Loucy (cell line): ENCODE measurements at regions not wholly inside any gene's neighbourhood (a gene's known extent, or its start where the extent isn't known, plus 50 kb on each side); places are given as distances from the start of the nearest gene placed in this dataset.

Source experiments
- H2AFZ ChIP-seq: fragments of 200-600 bp; sonication (generic); 2 replicates; pipeline ENCODE4 v1.6.0; 2016; ENCODE audit warnings: antibody characterized with exemption, mild to moderate bottlenecking, low read length, moderate library complexity
- H3F3A ChIP-seq: fragments of 200-600 bp; 2 replicates; pipeline ENCODE4 v1.6.0; 2016; ENCODE audit warnings: antibody characterized with exemption, low read depth, mild to moderate bottlenecking
- H3K27me3 ChIP-seq: fragments of 200-600 bp; sonication (generic); 2 replicates; pipeline ENCODE4 v1.6.1; 2014; ENCODE audit warnings: low read length, mild to moderate bottlenecking; ENCODE audit not compliant: insufficient read depth, poor library complexity, severe bottlenecking
- H3K36me3 ChIP-seq: fragments of 200-600 bp; sonication (generic); 2 replicates; pipeline ENCODE4 v1.6.1; 2016; ENCODE audit warnings: low read length; ENCODE audit not compliant: insufficient read depth
- H3K4me1 ChIP-seq: fragments of 200-600 bp; sonication (generic); 2 replicates; pipeline ENCODE4 v1.5.1; 2014; ENCODE audit warnings: low read length, mild to moderate bottlenecking; ENCODE audit not compliant: insufficient read depth, poor library complexity, severe bottlenecking
- H3K4me2 ChIP-seq: fragments of 200-600 bp; sonication (generic); 2 replicates; pipeline ENCODE4 v1.6.0; 2014; ENCODE audit warnings: antibody characterized with exemption, low read length, low read depth, mild to moderate bottlenecking; ENCODE audit not compliant: poor library complexity, severe bottlenecking
- H3K4me3 ChIP-seq: fragments of 200-600 bp; sonication (generic); 2 replicates; pipeline ENCODE4 v1.5.1; 2014; ENCODE audit warnings: low read length, mild to moderate bottlenecking, mixed read lengths; ENCODE audit not compliant: poor library complexity, severe bottlenecking
- H3K79me2 ChIP-seq: fragments of 200-600 bp; sonication (generic); 2 replicates; pipeline ENCODE4 v1.6.1; 2014; ENCODE audit warnings: low read length; ENCODE audit not compliant: insufficient read depth
- H3K9ac ChIP-seq: fragments of 200-600 bp; sonication (generic); 2 replicates; pipeline ENCODE4 v1.6.0; 2014; ENCODE audit warnings: mild to moderate bottlenecking, low read depth, low read length, moderate library complexity; ENCODE audit not compliant: poor library complexity, severe bottlenecking
- H3K9me2 ChIP-seq: fragments of 200-600 bp; sonication (generic); replicated peaks from 2 replicates; pipeline ENCODE4 v1.6.1; 2016; ENCODE audit warnings: low read depth, low read length, mixed read lengths
- H3K9me3 ChIP-seq: fragments of 200-600 bp; sonication (generic); 2 replicates; pipeline ENCODE4 v1.6.1; 2014; ENCODE audit warnings: mild to moderate bottlenecking, antibody characterized with exemption, low read length, low read depth; ENCODE audit not compliant: insufficient read depth
- H4K20me1 ChIP-seq: fragments of 200-600 bp; sonication (generic); 2 replicates; pipeline ENCODE4 v1.6.0; 2014; ENCODE audit warnings: antibody characterized with exemption, low read length, mild to moderate bottlenecking; ENCODE audit not compliant: insufficient read depth, poor library complexity, severe bottlenecking
- EZH2phosphoT487 ChIP-seq: fragments of 200-600 bp; IDR thresholded peaks from 2 replicates; pipeline ENCODE4 v1.6.1; 2018; ENCODE audit warnings: antibody characterized with exemption, mild to moderate bottlenecking, moderate library complexity, borderline replicate concordance
- TF ChIP-seq, protein P1 (sequence below): fragments of 200-600 bp; sonication (generic); conservative IDR thresholded peaks from 2 replicates; pipeline ENCODE4 v1.5.1; 2014; ENCODE audit warnings: mild to moderate bottlenecking, antibody characterized with exemption, low read length

GRCh38 chr1:187442603-187443002 is 613.9 kb downstream of the PLA2G4A start:
- Histone ChIP-seq H3K79me2 (no peaks in the 10 kb centered on the region), H3K9me2 (no peaks in the 10 kb centered on the region), H3F3A (no peaks in the 10 kb centered on the region), H4K20me1 (no peaks in the 10 kb centered on the region), H3K36me3 (no peaks in the 10 kb centered on the region), H3K9me3 (no peaks in the 10 kb centered on the region), H3K27me3 (no peaks in the 10 kb centered on the region), H3K4me1 (no peaks in the 10 kb centered on the region), H3K4me2 (no peak overlapping the region), H2AFZ (no peak overlapping the region), H3K4me3 (no peak overlapping the region), H3K9ac (no peak overlapping the region)
- TF ChIP-seq EZH2phosphoT487, result no peak
- TF ChIP-seq, protein P1, sequence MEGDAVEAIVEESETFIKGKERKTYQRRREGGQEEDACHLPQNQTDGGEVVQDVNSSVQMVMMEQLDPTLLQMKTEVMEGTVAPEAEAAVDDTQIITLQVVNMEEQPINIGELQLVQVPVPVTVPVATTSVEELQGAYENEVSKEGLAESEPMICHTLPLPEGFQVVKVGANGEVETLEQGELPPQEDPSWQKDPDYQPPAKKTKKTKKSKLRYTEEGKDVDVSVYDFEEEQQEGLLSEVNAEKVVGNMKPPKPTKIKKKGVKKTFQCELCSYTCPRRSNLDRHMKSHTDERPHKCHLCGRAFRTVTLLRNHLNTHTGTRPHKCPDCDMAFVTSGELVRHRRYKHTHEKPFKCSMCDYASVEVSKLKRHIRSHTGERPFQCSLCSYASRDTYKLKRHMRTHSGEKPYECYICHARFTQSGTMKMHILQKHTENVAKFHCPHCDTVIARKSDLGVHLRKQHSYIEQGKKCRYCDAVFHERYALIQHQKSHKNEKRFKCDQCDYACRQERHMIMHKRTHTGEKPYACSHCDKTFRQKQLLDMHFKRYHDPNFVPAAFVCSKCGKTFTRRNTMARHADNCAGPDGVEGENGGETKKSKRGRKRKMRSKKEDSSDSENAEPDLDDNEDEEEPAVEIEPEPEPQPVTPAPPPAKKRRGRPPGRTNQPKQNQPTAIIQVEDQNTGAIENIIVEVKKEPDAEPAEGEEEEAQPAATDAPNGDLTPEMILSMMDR, result no peak

DNA sequence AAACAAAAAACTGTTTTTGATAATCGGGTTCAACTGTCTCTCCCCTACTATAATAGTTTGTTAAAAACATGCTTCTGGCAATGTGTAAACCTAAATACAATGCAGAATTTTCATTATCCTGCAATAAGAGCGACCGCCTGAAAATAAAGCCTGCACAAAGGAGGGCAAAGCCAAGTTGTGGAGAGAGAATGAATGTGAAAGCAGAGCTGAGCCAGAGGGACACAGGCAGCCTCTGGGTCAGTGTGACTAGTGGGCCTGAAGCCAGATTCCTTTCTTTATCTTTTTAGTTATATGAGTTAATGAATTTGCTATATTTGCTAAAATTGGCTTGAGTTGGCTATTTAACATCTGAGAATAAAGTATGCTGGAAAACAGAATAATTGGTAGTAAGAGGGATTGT is 615.2 kb downstream of the PLA2G4A start:
- Histone ChIP-seq H4K20me1 (no peaks in the 10 kb centered on the region), H3F3A (no peaks in the 10 kb centered on the region), H3K27me3 (no peaks in the 10 kb centered on the region), H3K4me1 (no peaks in the 10 kb centered on the region), H3K36me3 (no peaks in the 10 kb centered on the region), H2AFZ (no peak overlapping the region), H3K9me3 (no peaks in the 10 kb centered on the region), H3K79me2 (no peaks in the 10 kb centered on the region), H3K4me3 (no peak overlapping the region), H3K9ac (no peak overlapping the region), H3K9me2 (no peaks in the 10 kb centered on the region), H3K4me2 (no peak overlapping the region)
- TF ChIP-seq EZH2phosphoT487, result no peak
- TF ChIP-seq, protein P1, result no peak

GRCh38 chr1:187445066-187445465 is 616.3 kb downstream of the PLA2G4A start:
- Histone ChIP-seq H3K4me2 (no peak overlapping the region), H3K36me3 (no peaks in the 10 kb centered on the region), H3K4me3 (no peak overlapping the region), H4K20me1 (no peaks in the 10 kb centered on the region), H3K4me1 (no peaks in the 10 kb centered on the region), H3K9ac (no peak overlapping the region), H3F3A (no peaks in the 10 kb centered on the region), H2AFZ (no peak overlapping the region), H3K27me3 (no peaks in the 10 kb centered on the region), H3K9me3 (no peaks in the 10 kb centered on the region), H3K9me2 (no peaks in the 10 kb centered on the region), H3K79me2 (no peaks in the 10 kb centered on the region)
- TF ChIP-seq, protein P1, result no peak
- no peak for TF ChIP-seq EZH2phosphoT487
